A549 (cell line): ENCODE measurements at regions not wholly inside any gene's neighbourhood (a gene's known extent, or its start where the extent isn't known, plus 50 kb on each side); places are given as distances from the start of the nearest gene placed in this dataset.
A peak's percentile ranks its signal among the peaks of the same experiment; 100 is the strongest.

Source experiments
- ATAC-seq, 2 experiments: fragments of 200-7000 bp in 1 of 2; fragments of >200 bp in 1 of 2; cut with Nextera tagmentation in 1 of 2; cut with Tn5 transposase in 1 of 2; 3 replicates each; pipeline versions ENCODE4 v1.8.0 to v1.9.1; 2018 to 2020; ENCODE audit warnings: mild to moderate bottlenecking in 1 of 2, moderate library complexity in 1 of 2
- CTCF ChIA-PET: fragments of 300-600 bp; sonication (Branson Sonifier 250); formaldehyde crosslinking; extraction: SDS; loops from one replicate; lab custom pipeline; 2021; ENCODE audit warnings: antibody characterized with exemption, inconsistent platforms; lab: Yijun Ruan, JAX
- POLR2A ChIA-PET: fragments of 350-600 bp; formaldehyde crosslinking; extraction: SDS; loops from one replicate; lab custom pipeline; 2021; ENCODE audit warnings: antibody characterized with exemption, inconsistent platforms; lab: Yijun Ruan, JAX
- DNase-seq, 2 experiments: peaks; one replicate each; pipeline versions ENCODE4 v3.0.0 to v3.0.0-alpha.2; 2011 to 2016; ENCODE audit warnings: low read depth in 1 of 2, low spot score in 1 of 2
- FAIRE-seq: peaks from 2 replicates; lab custom pipeline; 2011; peaks lifted over from hg19 to GRCh38; lab: Jason Lieb, UNC
- H3K27ac ChIP-seq, 2 experiments: fragments of >200 bp; sonication (Bioruptor Twin); formaldehyde crosslinking; 3 replicates each; pipeline ENCODE4 v1.5.1; 2016 to 2017
- H3K4me1 ChIP-seq: fragments of >200 bp; sonication (Bioruptor Twin); formaldehyde crosslinking; 3 replicates; pipeline ENCODE4 v1.6.1; 2016
- H3K4me2 ChIP-seq: fragments of >200 bp; sonication (Bioruptor Twin); formaldehyde crosslinking; 3 replicates; pipeline ENCODE4 v1.6.1; 2016
- H3K4me3 ChIP-seq: fragments of >200 bp; sonication (Bioruptor Twin); formaldehyde crosslinking; 3 replicates; pipeline ENCODE4 v1.5.1; 2016
- H3K9me3 ChIP-seq: fragments of >200 bp; sonication (Bioruptor Twin); formaldehyde crosslinking; 3 replicates; pipeline ENCODE4 v1.6.1; 2016
- EHF ChIP-seq: fragments of 250-450 bp; sonication (Bioruptor Pico); IDR thresholded peaks from 2 replicates; pipeline ENCODE4 v1.5.0; 2020; ENCODE audit warnings: mild to moderate bottlenecking
- FOXS1 ChIP-seq: fragments of 250-450 bp; sonication (Bioruptor Pico); IDR thresholded peaks from 2 replicates; pipeline ENCODE4 v1.5.0; 2020; ENCODE audit warnings: mild to moderate bottlenecking, moderate library complexity
- HOXB13 ChIP-seq: fragments of 250-450 bp; sonication (Bioruptor Pico); IDR thresholded peaks from 2 replicates; pipeline ENCODE4 v1.5.0; 2020; ENCODE audit warnings: low read depth, mild to moderate bottlenecking, moderate library complexity
- KDM1A ChIP-seq: fragments of 200-600 bp; sonication (generic); IDR thresholded peaks from 2 replicates; pipeline ENCODE4 v1.6.1; 2016; ENCODE audit warnings: low read depth, mild to moderate bottlenecking
- MAFK ChIP-seq: fragments of 450-650 bp; IDR thresholded peaks from 2 replicates; pipeline ENCODE4 v1.6.1; 2014; ENCODE audit not compliant: partially characterized antibody
- RARB ChIP-seq: fragments of 250-450 bp; sonication (Bioruptor Pico); IDR thresholded peaks from 2 replicates; pipeline ENCODE4 v1.8.0; 2021; ENCODE audit warnings: mild to moderate bottlenecking, moderate library complexity
- RFX5 ChIP-seq: fragments of 450-650 bp; IDR thresholded peaks from 2 replicates; pipeline ENCODE4 v1.7.1; 2014; ENCODE audit warnings: antibody characterized with exemption, mild to moderate bottlenecking, moderate library complexity
- RNF2 ChIP-seq: fragments of 200-600 bp; sonication (generic); IDR thresholded peaks from 2 replicates; pipeline ENCODE4 v1.6.1; 2016; ENCODE audit warnings: low read depth, mild to moderate bottlenecking, antibody characterized with exemption, moderate library complexity, borderline replicate concordance
- SMC3 ChIP-seq: fragments of >200 bp; sonication (Bioruptor Twin); formaldehyde crosslinking; IDR thresholded peaks from 3 replicates; pipeline ENCODE4 v1.6.1; 2018; ENCODE audit warnings: inconsistent platforms
- TP53 ChIP-seq: fragments of 250-450 bp; sonication (Bioruptor Pico); IDR thresholded peaks from 2 replicates; pipeline ENCODE4 v1.5.0; 2021; ENCODE audit warnings: mild to moderate bottlenecking, moderate library complexity
- ZC3H11A ChIP-seq: fragments of 450-650 bp; IDR thresholded peaks from 2 replicates; pipeline ENCODE4 v1.6.1; 2014; ENCODE audit warnings: antibody characterized with exemption, mild to moderate bottlenecking
- ZNF302 ChIP-seq: fragments of 250-450 bp; sonication (Bioruptor Pico); IDR thresholded peaks from 2 replicates; pipeline ENCODE4 v1.9.0; 2021; ENCODE audit warnings: inconsistent platforms, mild to moderate bottlenecking, moderate library complexity
- WGBS: methylation state at CpG from one replicate; pipeline ENCODE4 v1.1.6; 2017; ENCODE audit errors: missing lambda C conversion rate; 5-methylcytosine and 5-hydroxymethylcytosine counted together
- TF ChIP-seq, protein P1 (sequence below): IDR thresholded peaks from 2 replicates; pipeline ENCODE4 v1.6.1; 2012; ENCODE audit warnings: low read depth, borderline replicate concordance
- TF ChIP-seq, protein P2 (sequence below): IDR thresholded peaks from 2 replicates; pipeline ENCODE4 v1.6.1; 2012
- TF ChIP-seq, protein P3 (sequence below): fragments of 250-450 bp; sonication (Bioruptor Pico); IDR thresholded peaks from 2 replicates; pipeline ENCODE4 v1.5.0; 2021; ENCODE audit warnings: mild to moderate bottlenecking, moderate library complexity, borderline replicate concordance

DNA sequence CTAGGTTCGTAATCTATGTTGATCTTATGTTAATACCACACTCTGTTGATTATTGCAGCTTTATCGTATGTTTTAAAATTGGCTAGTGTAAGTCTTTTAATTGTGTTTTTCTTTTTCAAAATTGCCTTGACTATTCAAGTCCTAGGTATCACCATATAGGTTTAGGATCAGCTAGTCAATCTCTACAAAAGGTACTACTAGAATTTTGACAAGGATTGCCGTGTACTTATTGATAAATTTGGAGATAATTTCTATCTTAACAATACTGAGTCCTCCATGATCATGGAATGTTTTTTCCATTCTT lies 117.9 kb upstream of the PRSS3 start:
- DNase-seq: no peak
- Histone ChIP-seq H3K4me3 (peak overlapping the region; percentile 62), H3K27ac (peak overlapping the region; percentile 94 to 99), H3K9me3 (no peaks in the 10 kb centered on the region; the same call in 2 of the 3 replicates), H3K4me2 (peak overlapping the region; percentile 96), H3K4me1 (peaks cover 8% of the 10 kb centered on the region; the same call in 2 of the 3 replicates)
- CTCF ChIA-PET: interaction anchor here (1.9 to 2.7 kb wide), 4 partner anchors 21 to 59 kb away, joined by 3 to 13 read pairs (median 8); no protein-coding TSS in a partner anchor
- FAIRE-seq: no peak
- peak in 1 of 2 experiments; percentile 21; a peak in 2 of 6 replicates for ATAC-seq
- POLR2A ChIA-PET: interaction anchor here (1.9 kb wide), 1 partner anchor 53 kb away, joined by 5 read pairs; no protein-coding TSS in a partner anchor
- WGBS: 38% methylated on average over 3 of the region's 3 CpGs
- TF ChIP-seq RFX5: no peak
- TF ChIP-seq, protein P1, sequence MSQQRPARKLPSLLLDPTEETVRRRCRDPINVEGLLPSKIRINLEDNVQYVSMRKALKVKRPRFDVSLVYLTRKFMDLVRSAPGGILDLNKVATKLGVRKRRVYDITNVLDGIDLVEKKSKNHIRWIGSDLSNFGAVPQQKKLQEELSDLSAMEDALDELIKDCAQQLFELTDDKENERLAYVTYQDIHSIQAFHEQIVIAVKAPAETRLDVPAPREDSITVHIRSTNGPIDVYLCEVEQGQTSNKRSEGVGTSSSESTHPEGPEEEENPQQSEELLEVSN: no peak
- TF ChIP-seq, protein P2, sequence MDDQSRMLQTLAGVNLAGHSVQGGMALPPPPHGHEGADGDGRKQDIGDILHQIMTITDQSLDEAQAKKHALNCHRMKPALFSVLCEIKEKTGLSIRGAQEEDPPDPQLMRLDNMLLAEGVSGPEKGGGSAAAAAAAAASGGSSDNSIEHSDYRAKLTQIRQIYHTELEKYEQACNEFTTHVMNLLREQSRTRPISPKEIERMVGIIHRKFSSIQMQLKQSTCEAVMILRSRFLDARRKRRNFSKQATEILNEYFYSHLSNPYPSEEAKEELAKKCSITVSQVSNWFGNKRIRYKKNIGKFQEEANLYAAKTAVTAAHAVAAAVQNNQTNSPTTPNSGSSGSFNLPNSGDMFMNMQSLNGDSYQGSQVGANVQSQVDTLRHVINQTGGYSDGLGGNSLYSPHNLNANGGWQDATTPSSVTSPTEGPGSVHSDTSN: no peak

DNA sequence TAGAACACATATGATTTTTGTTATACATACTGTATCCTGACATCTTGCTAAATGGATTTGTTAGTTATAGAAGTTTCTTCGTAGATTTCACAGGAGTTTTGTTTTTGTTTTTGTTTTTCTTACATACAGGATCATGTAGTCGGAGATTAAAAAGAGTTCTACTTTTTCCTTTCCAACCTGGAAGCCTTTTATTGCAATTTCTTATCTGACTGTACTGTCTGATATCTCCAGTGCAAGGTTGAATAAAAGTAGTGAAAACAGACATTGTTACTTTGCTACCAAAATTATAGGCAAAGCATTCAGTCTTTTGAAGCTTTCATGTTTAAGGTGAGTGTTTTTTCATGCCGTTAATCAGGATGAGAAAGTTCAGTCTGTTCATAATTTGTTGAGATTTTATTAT lies 117.4 kb upstream of the PRSS3 start:
- no peak for TF ChIP-seq FOXS1
- no peak for TF ChIP-seq RARB (CRISPR knock-in tag)
- no peak for TF ChIP-seq SMC3
- no peak for TF ChIP-seq HOXB13
- TF ChIP-seq, protein P3, sequence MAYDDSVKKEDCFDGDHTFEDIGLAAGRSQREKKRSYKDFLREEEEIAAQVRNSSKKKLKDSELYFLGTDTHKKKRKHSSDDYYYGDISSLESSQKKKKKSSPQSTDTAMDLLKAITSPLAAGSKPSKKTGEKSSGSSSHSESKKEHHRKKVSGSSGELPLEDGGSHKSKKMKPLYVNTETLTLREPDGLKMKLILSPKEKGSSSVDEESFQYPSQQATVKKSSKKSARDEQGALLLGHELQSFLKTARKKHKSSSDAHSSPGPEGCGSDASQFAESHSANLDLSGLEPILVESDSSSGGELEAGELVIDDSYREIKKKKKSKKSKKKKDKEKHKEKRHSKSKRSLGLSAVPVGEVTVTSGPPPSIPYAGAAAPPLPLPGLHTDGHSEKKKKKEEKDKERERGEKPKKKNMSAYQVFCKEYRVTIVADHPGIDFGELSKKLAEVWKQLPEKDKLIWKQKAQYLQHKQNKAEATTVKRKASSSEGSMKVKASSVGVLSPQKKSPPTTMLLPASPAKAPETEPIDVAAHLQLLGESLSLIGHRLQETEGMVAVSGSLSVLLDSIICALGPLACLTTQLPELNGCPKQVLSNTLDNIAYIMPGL (CRISPR knock-in tag): no peak

DNA sequence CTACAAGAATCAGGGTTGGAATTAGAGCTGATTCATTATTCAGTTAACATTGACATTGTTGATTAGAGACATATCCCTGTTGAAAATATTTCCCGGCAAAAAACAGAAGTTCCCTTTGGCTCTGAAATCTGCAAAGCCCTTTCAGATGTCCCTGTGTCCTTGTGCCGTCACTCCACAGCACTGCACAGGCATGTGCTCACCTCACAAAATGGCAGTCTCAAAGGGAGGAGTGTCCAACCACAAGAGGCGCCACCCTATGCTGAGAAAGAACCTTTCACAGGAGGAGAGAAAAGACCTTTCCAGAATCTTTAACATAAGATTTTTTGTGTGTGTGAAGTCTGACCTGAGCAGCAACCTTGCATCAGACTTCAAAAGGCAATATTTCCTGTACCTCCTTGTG lies 112.8 kb upstream of the PRSS3 start:
- Histone ChIP-seq H3K9me3 (no peaks in the 10 kb centered on the region), H3K4me3 (no peak overlapping the region), H3K4me2 (no peak overlapping the region), H3K4me1 (peaks cover 3% of the 10 kb centered on the region), H3K27ac (no peak overlapping the region)
- CTCF ChIA-PET: interaction anchor here (1.0 to 3.3 kb wide), 4 partner anchors 24 to 59 kb away, joined by 3 to 15 read pairs (median 6); no protein-coding TSS in a partner anchor
- DNase-seq (no peak), FAIRE-seq (no peak), ATAC-seq (no peak)
- TF ChIP-seq EHF (CRISPR knock-in tag) (no peak), RNF2 (no peak)
- POLR2A ChIA-PET: no interaction called here
- WGBS: 90% methylated on average over 3 of the region's 3 CpGs

More for the DNA sequence above, 117.4 kb upstream of the PRSS3 start:
- Histone ChIP-seq H3K4me3 (no peak overlapping the region), H3K4me2 (peak overlapping the region; percentile 96; the same call in 2 of the 3 replicates), H3K27ac (no peak overlapping the region), H3K4me1 (peaks cover 8% of the 10 kb centered on the region; the same call in 2 of the 3 replicates), H3K9me3 (no peaks in the 10 kb centered on the region)
- ATAC-seq: no peak
- peak; percentile 13 for FAIRE-seq
- DNase-seq: no peak
- ChIA-PET CTCF (interaction anchor here (2.0 to 2.7 kb wide), 2 partner anchors 21 to 44 kb away, joined by 5 to 10 read pairs; no protein-coding TSS in a partner anchor), POLR2A (interaction anchor here (1.9 kb wide), 1 partner anchor 54 kb away, joined by 5 read pairs; no protein-coding TSS in a partner anchor)
- WGBS: 82% methylated on average over 3 of the region's 3 CpGs

DNA sequence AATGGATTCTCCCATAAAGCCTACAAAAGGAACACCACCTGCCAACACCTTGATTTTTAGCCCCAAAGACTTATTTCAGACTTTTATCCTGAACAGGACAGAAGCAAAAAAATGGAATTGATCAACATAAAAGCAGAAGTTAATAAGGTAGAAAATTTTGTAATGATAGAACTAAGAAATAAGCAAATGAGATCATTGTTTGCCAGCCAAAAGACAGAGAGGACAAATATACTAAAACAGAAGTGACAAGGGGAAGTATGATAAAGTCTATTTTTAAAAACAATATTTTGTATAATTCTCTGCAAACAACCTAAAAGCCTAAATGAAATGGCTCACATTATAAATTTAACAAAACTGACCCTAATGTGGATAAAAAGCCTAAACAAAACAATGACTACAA lies 110.5 kb upstream of the PRSS3 start:
- FAIRE-seq (no peak), ATAC-seq (no peak), DNase-seq (no peak)
- Histone ChIP-seq H3K9me3 (no peaks in the 10 kb centered on the region), H3K4me1 (peaks cover 11% of the 10 kb centered on the region), H3K4me2 (no peak overlapping the region), H3K27ac (no peak overlapping the region), H3K4me3 (no peak overlapping the region)
- TF ChIP-seq ZNF302 (CRISPR knock-in tag) (no peak), TP53 (CRISPR knock-in tag) (no peak), MAFK (no peak), KDM1A (no peak), ZC3H11A (no peak)
- CTCF ChIA-PET: no interaction called here
- POLR2A ChIA-PET: no interaction called here
